ENCODE measurements at regions not wholly inside any gene's neighbourhood (a gene's known extent, or its start where the extent isn't known, plus 50 kb on each side); places are given as distances from the start of the nearest gene placed in this dataset.

GRCh38 chr12:38139456-38139855, 177.1 kb upstream of the ALG10B start:
- H2AK9ac ChIP-seq (replicated peaks; ENCODE audit: low read depth, low read length, poor library complexity): no peak overlapping the region
- H3K27ac ChIP-seq (ENCODE audit: insufficient read depth, low read length): no peak overlapping the region
- H2BK120ac ChIP-seq (ENCODE audit: low read depth, low read length): no peak overlapping the region
- in situ Hi-C loops (cut with MboI; ENCODE audit: low sequenced_read_pairs) (no loop called here), dilution Hi-C loops (cut with HindIII; ENCODE audit: low sequenced_read_pairs, unreplicated experiment) (no loop called here), intact Hi-C loops (cut with micrococcal nuclease) (no loop called here)
- no peak overlapping the region for H4K8ac ChIP-seq (ENCODE audit: low read depth in 2 of 2, low read length in 2 of 2)
- H3K18ac ChIP-seq (ENCODE audit: low read depth, low read length): no peak overlapping the region
- POLR2A ChIA-PET (ENCODE audit: unreplicated experiment): no interaction called here
- H2BK20ac ChIP-seq (ENCODE audit: low read depth, low read length): no peak overlapping the region
- H3K14ac ChIP-seq (replicated peaks; ENCODE audit: low read depth, low read length): no peak overlapping the region
- no peak overlapping the region for H3K4ac ChIP-seq (ENCODE audit: low read depth, low read length)
- no peaks in the 10 kb centered on the region for H3K9me3 ChIP-seq (ENCODE audit: control insufficient read depth, insufficient read depth, low read length)
- no peak overlapping the region for H2BK5ac ChIP-seq (ENCODE audit: low read depth, low read length, poor library complexity, severe bottlenecking)
- H3K79me1 ChIP-seq (ENCODE audit: low read depth in 1 of 2, low read length in 2 of 2): no peaks in the 10 kb centered on the region
- no peak overlapping the region for H2AK5ac ChIP-seq (ENCODE audit: low read depth, low read length)
- CTCF ChIA-PET: no interaction called here
- no peak overlapping the region for H2BK15ac ChIP-seq (ENCODE audit: low read depth, low read length)
- H3K23ac ChIP-seq (ENCODE audit: low read depth, low read length): no peak overlapping the region
- H3K27me3 ChIP-seq (ENCODE audit: control insufficient read depth, insufficient read depth, low read length): no peaks in the 10 kb centered on the region
- ATAC-seq (ENCODE audit: low read depth) (no peak), DNase-seq (no peak)
- H2AFZ ChIP-seq (replicated peaks; ENCODE audit: low read length, poor library complexity): no peak overlapping the region
- H4K20me1 ChIP-seq (ENCODE audit: insufficient read depth, low read length): no peaks in the 10 kb centered on the region
- no peaks in the 10 kb centered on the region for H3K36me3 ChIP-seq (ENCODE audit: control insufficient read depth, insufficient read depth, low read length)
- TF ChIP-seq MAFK (IDR thresholded peaks at IDR 0.05; ENCODE audit: low read depth, low read length) (no peak), RFX5 (IDR thresholded peaks at IDR 0.05; ENCODE audit: low read depth, low read length) (no peak), MXI1 (IDR thresholded peaks at IDR 0.05; ENCODE audit: borderline replicate concordance, low read depth, low read length) (no peak), CTCF (conservative IDR thresholded peaks at IDR 0.05; ENCODE audit: low read depth, low read length) (no peak), SMC3 (IDR thresholded peaks at IDR 0.05; ENCODE audit: low read depth, low read length) (no peak), USF2 (IDR thresholded peaks at IDR 0.05; ENCODE audit: low read depth, low read length) (no peak), ELK1 (IDR thresholded peaks at IDR 0.05; ENCODE audit: borderline replicate concordance, low read depth, low read length) (no peak), CEBPB (IDR thresholded peaks at IDR 0.05; ENCODE audit: low read depth, low read length) (no peak), CHD1 (IDR thresholded peaks at IDR 0.05; ENCODE audit: low read depth, low read length) (no peak), BHLHE40 (IDR thresholded peaks at IDR 0.05; ENCODE audit: low read depth, low read length) (no peak), RCOR1 (IDR thresholded peaks at IDR 0.05; ENCODE audit: insufficient replicate concordance, low read length) (no peak), MAZ (IDR thresholded peaks at IDR 0.05; ENCODE audit: borderline replicate concordance, low read depth, low read length) (no peak), POLR2A (IDR thresholded peaks at IDR 0.05; ENCODE audit: low read depth, low read length) (no peak), FOS (IDR thresholded peaks at IDR 0.05; ENCODE audit: low read depth, low read length) (no peak), RAD21 (IDR thresholded peaks at IDR 0.05; ENCODE audit: low read length) (no peak), NFE2L2 (IDR thresholded peaks at IDR 0.05; ENCODE audit: low read depth, low read length) (no peak)
- no CpG with 5 or more reads among the region's 13 CpGs for WGBS, 2 experiments (ENCODE audit: extremely low coverage in 2 of 2, insufficient read length in 1 of 2)
- H3K4me1 ChIP-seq (ENCODE audit: control insufficient read depth, insufficient read depth, low read length): no peaks in the 10 kb centered on the region
- H3K4me3 ChIP-seq (ENCODE audit: insufficient read depth, low read depth, low read length): no peak overlapping the region
- no peak overlapping the region for H4K5ac ChIP-seq (ENCODE audit: low read depth, low read length)
- BruUV-seq (replicated peaks): no TSS peak
- H3K4me2 ChIP-seq (ENCODE audit: low read depth, low read length): no peak overlapping the region
- no peak overlapping the region for H3K56ac ChIP-seq (ENCODE audit: extremely low read depth, insufficient read depth, low read length)
- no peak overlapping the region for H4K91ac ChIP-seq (ENCODE audit: insufficient read depth, low read depth, low read length)
- no peak overlapping the region for H3K9ac ChIP-seq (ENCODE audit: low read depth, low read length)
- no peaks in the 10 kb centered on the region for H3K9me1 ChIP-seq (ENCODE audit: insufficient read depth, low read length)
